Loucy (cell line): ENCODE measurements at regions not wholly inside any gene's neighbourhood (a gene's known extent, or its start where the extent isn't known, plus 50 kb on each side); places are given as distances from the start of the nearest gene placed in this dataset.

ENCODE experiments used
- H2AFZ ChIP-seq: fragments of 200-600 bp; sonication (generic); 2 replicates; pipeline ENCODE4 v1.6.0; 2016; ENCODE audit warnings: antibody characterized with exemption, mild to moderate bottlenecking, low read length, moderate library complexity
- H3F3A ChIP-seq: fragments of 200-600 bp; 2 replicates; pipeline ENCODE4 v1.6.0; 2016; ENCODE audit warnings: antibody characterized with exemption, low read depth, mild to moderate bottlenecking
- H3K27me3 ChIP-seq: fragments of 200-600 bp; sonication (generic); 2 replicates; pipeline ENCODE4 v1.6.1; 2014; ENCODE audit warnings: low read length, mild to moderate bottlenecking; ENCODE audit not compliant: insufficient read depth, poor library complexity, severe bottlenecking
- H3K36me3 ChIP-seq: fragments of 200-600 bp; sonication (generic); 2 replicates; pipeline ENCODE4 v1.6.1; 2016; ENCODE audit warnings: low read length; ENCODE audit not compliant: insufficient read depth
- H3K4me1 ChIP-seq: fragments of 200-600 bp; sonication (generic); 2 replicates; pipeline ENCODE4 v1.5.1; 2014; ENCODE audit warnings: low read length, mild to moderate bottlenecking; ENCODE audit not compliant: insufficient read depth, poor library complexity, severe bottlenecking
- H3K4me2 ChIP-seq: fragments of 200-600 bp; sonication (generic); 2 replicates; pipeline ENCODE4 v1.6.0; 2014; ENCODE audit warnings: antibody characterized with exemption, low read length, low read depth, mild to moderate bottlenecking; ENCODE audit not compliant: poor library complexity, severe bottlenecking
- H3K4me3 ChIP-seq: fragments of 200-600 bp; sonication (generic); 2 replicates; pipeline ENCODE4 v1.5.1; 2014; ENCODE audit warnings: low read length, mild to moderate bottlenecking, mixed read lengths; ENCODE audit not compliant: poor library complexity, severe bottlenecking
- H3K79me2 ChIP-seq: fragments of 200-600 bp; sonication (generic); 2 replicates; pipeline ENCODE4 v1.6.1; 2014; ENCODE audit warnings: low read length; ENCODE audit not compliant: insufficient read depth
- H3K9ac ChIP-seq: fragments of 200-600 bp; sonication (generic); 2 replicates; pipeline ENCODE4 v1.6.0; 2014; ENCODE audit warnings: mild to moderate bottlenecking, low read depth, low read length, moderate library complexity; ENCODE audit not compliant: poor library complexity, severe bottlenecking
- H3K9me2 ChIP-seq: fragments of 200-600 bp; sonication (generic); replicated peaks from 2 replicates; pipeline ENCODE4 v1.6.1; 2016; ENCODE audit warnings: low read depth, low read length, mixed read lengths
- H3K9me3 ChIP-seq: fragments of 200-600 bp; sonication (generic); 2 replicates; pipeline ENCODE4 v1.6.1; 2014; ENCODE audit warnings: mild to moderate bottlenecking, antibody characterized with exemption, low read length, low read depth; ENCODE audit not compliant: insufficient read depth
- H4K20me1 ChIP-seq: fragments of 200-600 bp; sonication (generic); 2 replicates; pipeline ENCODE4 v1.6.0; 2014; ENCODE audit warnings: antibody characterized with exemption, low read length, mild to moderate bottlenecking; ENCODE audit not compliant: insufficient read depth, poor library complexity, severe bottlenecking
- EZH2phosphoT487 ChIP-seq: fragments of 200-600 bp; IDR thresholded peaks from 2 replicates; pipeline ENCODE4 v1.6.1; 2018; ENCODE audit warnings: antibody characterized with exemption, mild to moderate bottlenecking, moderate library complexity, borderline replicate concordance
- TF ChIP-seq, protein P1 (sequence below): fragments of 200-600 bp; sonication (generic); conservative IDR thresholded peaks from 2 replicates; pipeline ENCODE4 v1.5.1; 2014; ENCODE audit warnings: mild to moderate bottlenecking, antibody characterized with exemption, low read length

DNA sequence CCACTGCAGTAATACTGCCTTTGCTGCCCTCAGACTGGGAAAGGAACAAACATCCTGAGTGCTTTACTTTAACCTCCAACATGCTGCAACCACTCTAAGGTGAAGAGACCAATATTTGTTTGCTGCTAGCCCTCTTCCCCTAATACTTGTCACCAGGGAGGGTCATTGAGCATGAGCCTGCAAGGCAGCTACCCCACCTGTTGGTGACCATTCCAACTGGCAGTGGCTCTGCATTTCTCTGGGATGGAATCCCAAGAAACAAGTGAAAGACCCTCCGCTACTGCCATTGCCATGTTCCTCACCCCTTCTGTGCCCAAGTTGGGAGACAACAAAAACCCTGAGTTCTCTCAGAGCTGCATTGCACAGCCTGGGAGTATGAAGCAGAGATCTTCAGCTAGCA is 462.7 kb downstream of the ZBBX start:
- Histone ChIP-seq H4K20me1 (no peaks in the 10 kb centered on the region), H3F3A (no peaks in the 10 kb centered on the region), H3K4me1 (no peaks in the 10 kb centered on the region), H3K79me2 (no peaks in the 10 kb centered on the region), H3K4me3 (no peak overlapping the region), H3K36me3 (no peaks in the 10 kb centered on the region), H3K9ac (no peak overlapping the region), H2AFZ (no peak overlapping the region), H3K9me2 (no peaks in the 10 kb centered on the region), H3K27me3 (no peaks in the 10 kb centered on the region), H3K4me2 (no peak overlapping the region), H3K9me3 (peaks cover 2% of the 10 kb centered on the region)
- TF ChIP-seq, protein P1, sequence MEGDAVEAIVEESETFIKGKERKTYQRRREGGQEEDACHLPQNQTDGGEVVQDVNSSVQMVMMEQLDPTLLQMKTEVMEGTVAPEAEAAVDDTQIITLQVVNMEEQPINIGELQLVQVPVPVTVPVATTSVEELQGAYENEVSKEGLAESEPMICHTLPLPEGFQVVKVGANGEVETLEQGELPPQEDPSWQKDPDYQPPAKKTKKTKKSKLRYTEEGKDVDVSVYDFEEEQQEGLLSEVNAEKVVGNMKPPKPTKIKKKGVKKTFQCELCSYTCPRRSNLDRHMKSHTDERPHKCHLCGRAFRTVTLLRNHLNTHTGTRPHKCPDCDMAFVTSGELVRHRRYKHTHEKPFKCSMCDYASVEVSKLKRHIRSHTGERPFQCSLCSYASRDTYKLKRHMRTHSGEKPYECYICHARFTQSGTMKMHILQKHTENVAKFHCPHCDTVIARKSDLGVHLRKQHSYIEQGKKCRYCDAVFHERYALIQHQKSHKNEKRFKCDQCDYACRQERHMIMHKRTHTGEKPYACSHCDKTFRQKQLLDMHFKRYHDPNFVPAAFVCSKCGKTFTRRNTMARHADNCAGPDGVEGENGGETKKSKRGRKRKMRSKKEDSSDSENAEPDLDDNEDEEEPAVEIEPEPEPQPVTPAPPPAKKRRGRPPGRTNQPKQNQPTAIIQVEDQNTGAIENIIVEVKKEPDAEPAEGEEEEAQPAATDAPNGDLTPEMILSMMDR = no peak
- no peak for TF ChIP-seq EZH2phosphoT487

DNA sequence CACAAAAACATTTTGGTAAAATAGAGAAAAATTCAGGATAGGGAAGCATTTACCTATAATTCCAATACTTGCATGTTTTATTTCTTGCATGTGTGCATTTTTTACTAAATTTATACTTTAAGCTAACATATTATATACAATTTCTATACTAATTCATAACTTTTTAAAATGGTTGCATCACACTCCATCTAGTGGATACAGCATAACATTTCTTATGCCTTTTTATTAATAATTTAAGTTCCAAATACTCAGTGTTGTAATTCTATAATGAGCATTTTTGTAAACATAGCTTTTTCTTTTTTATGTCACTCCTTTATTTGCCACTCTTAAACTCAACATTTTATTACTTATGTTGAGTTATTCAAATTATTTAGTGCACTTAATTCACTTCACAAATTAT is 477.7 kb downstream of the ZBBX start:
- H3K9me3 ChIP-seq = no peaks in the 10 kb centered on the region
- H3K27me3 ChIP-seq = no peaks in the 10 kb centered on the region
- H3K4me2 ChIP-seq = no peak overlapping the region
- TF ChIP-seq EZH2phosphoT487 = no peak
- TF ChIP-seq, protein P1 = no peak
- no peaks in the 10 kb centered on the region for H3K4me1 ChIP-seq
- no peaks in the 10 kb centered on the region for H3F3A ChIP-seq
- no peak overlapping the region for H3K4me3 ChIP-seq
- no peak overlapping the region for H3K9ac ChIP-seq
- H3K79me2 ChIP-seq = no peaks in the 10 kb centered on the region
- H2AFZ ChIP-seq = no peak overlapping the region
- no peaks in the 10 kb centered on the region for H3K36me3 ChIP-seq
- no peaks in the 10 kb centered on the region for H4K20me1 ChIP-seq
- H3K9me2 ChIP-seq = no peaks in the 10 kb centered on the region

DNA sequence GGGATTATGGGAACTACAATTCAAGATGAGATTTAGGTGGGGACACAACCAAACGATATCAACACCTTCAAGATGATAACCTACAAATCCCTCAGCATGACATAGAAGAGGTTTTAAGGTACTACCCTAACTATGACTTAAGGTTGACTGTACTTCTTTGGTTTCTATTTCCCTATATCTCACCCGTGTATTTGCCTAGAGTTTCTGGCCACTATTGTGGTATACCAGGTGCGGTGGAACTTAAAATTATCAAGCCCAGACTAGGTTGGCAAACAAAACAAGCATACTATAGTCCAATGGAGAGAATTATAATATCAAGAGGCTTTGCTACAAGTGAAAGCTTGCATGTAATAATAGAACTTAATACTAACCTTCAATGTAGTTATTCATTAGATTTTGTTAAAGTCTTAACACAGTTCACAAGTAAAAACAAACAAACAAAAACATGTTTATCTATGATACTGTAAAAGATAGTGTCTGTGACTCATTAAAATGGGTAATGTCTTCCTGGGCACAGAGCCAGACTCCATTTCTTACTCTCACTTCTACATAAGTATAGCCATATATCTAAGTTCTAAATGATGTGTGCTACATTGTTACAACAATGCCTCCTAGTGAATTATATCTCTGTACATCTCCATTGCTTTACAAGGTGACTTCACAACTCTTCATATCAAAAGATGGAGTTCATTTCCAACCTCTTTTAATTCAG is 479.1 kb downstream of the ZBBX start:
- H3K9ac ChIP-seq = no peak overlapping the region
- H3K4me1 ChIP-seq = no peaks in the 10 kb centered on the region
- H3K79me2 ChIP-seq = no peaks in the 10 kb centered on the region
- H3K27me3 ChIP-seq = no peaks in the 10 kb centered on the region
- TF ChIP-seq, protein P1 = no peak
- no peak for TF ChIP-seq EZH2phosphoT487
- no peak overlapping the region for H2AFZ ChIP-seq
- no peaks in the 10 kb centered on the region for H4K20me1 ChIP-seq
- no peaks in the 10 kb centered on the region for H3F3A ChIP-seq
- H3K9me2 ChIP-seq = no peaks in the 10 kb centered on the region
- H3K4me3 ChIP-seq = no peak overlapping the region
- no peaks in the 10 kb centered on the region for H3K9me3 ChIP-seq
- no peaks in the 10 kb centered on the region for H3K36me3 ChIP-seq
- no peak overlapping the region for H3K4me2 ChIP-seq
